IMR-90 (cell line): ENCODE measurements at regions not wholly inside any gene's neighbourhood (a gene's known extent, or its start where the extent isn't known, plus 50 kb on each side); places are given as distances from the start of the nearest gene placed in this dataset.

Experiments
- ATAC-seq: fragments of 200-7000 bp; cut with Tn5 transposase; 2 replicates; pipeline ENCODE4 v1.9.1; 2020; ENCODE audit warnings: low read depth, mild to moderate bottlenecking, moderate library complexity
- BruUV-seq: library from RNA; stranded (reverse); fragments of 400-500 nt; replicated peaks from 2 replicates; lab custom pipeline; 2021; lab: Mats Ljungman, UMichigan
- CTCF ChIA-PET: fragments of 300-600 bp; formaldehyde crosslinking; extraction: SDS; loops from one replicate; lab custom pipeline; 2021; ENCODE audit warnings: antibody characterized with exemption; lab: Yijun Ruan, JAX
- POLR2A ChIA-PET: fragments of 300-600 bp; sonication (Branson Sonifier 250); formaldehyde crosslinking; loops from one replicate; lab custom pipeline; 2022; ENCODE audit warnings: antibody characterized with exemption; ENCODE audit not compliant: unreplicated experiment; lab: Charles Lee
- DNase-seq: peaks from one replicate; pipeline ENCODE4 v3.0.0; 2013
- H2AFZ ChIP-seq: replicated peaks from 2 replicates; pipeline ENCODE3; 2013; ENCODE audit warnings: low read length, mild to moderate bottlenecking; ENCODE audit not compliant: poor library complexity
- H2AK5ac ChIP-seq: 2 replicates; pipeline ENCODE4 v1.6.1; 2013; ENCODE audit warnings: low read depth, low read length, inconsistent platforms
- H2AK9ac ChIP-seq: replicated peaks from 2 replicates; pipeline ENCODE3; 2013; ENCODE audit warnings: mild to moderate bottlenecking, low read depth, low read length, moderate library complexity; ENCODE audit not compliant: poor library complexity
- H2BK120ac ChIP-seq: 2 replicates; pipeline ENCODE4 v1.6.1; 2013; ENCODE audit warnings: low read depth, low read length, inconsistent platforms
- H2BK15ac ChIP-seq: 3 replicates; pipeline ENCODE4 v1.6.1; 2013; ENCODE audit warnings: low read depth, low read length, inconsistent platforms
- H2BK20ac ChIP-seq: 2 replicates; pipeline ENCODE4 v1.6.1; 2013; ENCODE audit warnings: low read depth, mild to moderate bottlenecking, inconsistent platforms, low read length, moderate library complexity
- H2BK5ac ChIP-seq: 2 replicates; pipeline ENCODE4 v1.6.1; 2013; ENCODE audit warnings: mild to moderate bottlenecking, low read depth, low read length, inconsistent platforms; ENCODE audit not compliant: poor library complexity, severe bottlenecking
- H3K14ac ChIP-seq: replicated peaks from 2 replicates; pipeline ENCODE4 v1.6.1; 2013; ENCODE audit warnings: low read depth, low read length, inconsistent platforms
- H3K18ac ChIP-seq: 2 replicates; pipeline ENCODE4 v1.6.1; 2013; ENCODE audit warnings: low read depth, low read length, control low read depth
- H3K23ac ChIP-seq: 2 replicates; pipeline ENCODE4 v1.6.1; 2013; ENCODE audit warnings: low read depth, low read length, inconsistent platforms
- H3K27ac ChIP-seq: 2 replicates; pipeline ENCODE4 v1.5.1; 2013; ENCODE audit warnings: mild to moderate bottlenecking, control low read depth, low read length; ENCODE audit not compliant: insufficient read depth
- H3K27me3 ChIP-seq: 2 replicates; pipeline ENCODE4 v1.6.1; 2013; ENCODE audit warnings: low read length; ENCODE audit not compliant: control insufficient read depth, insufficient read depth
- H3K36me3 ChIP-seq: 2 replicates; pipeline ENCODE4 v1.6.1; 2013; ENCODE audit warnings: low read length, mixed read lengths; ENCODE audit not compliant: control insufficient read depth, insufficient read depth
- H3K4ac ChIP-seq: 2 replicates; pipeline ENCODE4 v1.6.1; 2013; ENCODE audit warnings: low read depth, low read length, inconsistent platforms
- H3K4me1 ChIP-seq: 2 replicates; pipeline ENCODE4 v1.6.1; 2013; ENCODE audit warnings: low read length, mixed read lengths; ENCODE audit not compliant: control insufficient read depth, insufficient read depth
- H3K4me2 ChIP-seq: 2 replicates; pipeline ENCODE4 v1.6.1; 2013; ENCODE audit warnings: low read depth, mild to moderate bottlenecking, control low read depth, low read length, moderate library complexity
- H3K4me3 ChIP-seq: 2 replicates; pipeline ENCODE4 v1.5.1; 2013; ENCODE audit warnings: low read depth, mild to moderate bottlenecking, control low read depth, low read length, moderate library complexity; ENCODE audit not compliant: insufficient read depth
- H3K56ac ChIP-seq: 2 replicates; pipeline ENCODE4 v1.6.1; 2013; ENCODE audit warnings: low read length, inconsistent platforms; ENCODE audit not compliant: insufficient read depth; ENCODE audit errors: extremely low read depth
- H3K79me1 ChIP-seq, 2 experiments: 2 replicates each; pipeline ENCODE4 v1.6.1; 2013; ENCODE audit warnings: low read length in 2 of 2, inconsistent platforms in 1 of 2, low read depth in 1 of 2
- H3K9ac ChIP-seq: 2 replicates; pipeline ENCODE4 v1.6.1; 2013; ENCODE audit warnings: low read depth, low read length, control low read depth
- H3K9me1 ChIP-seq: 2 replicates; pipeline ENCODE4 v1.6.1; 2013; ENCODE audit warnings: low read length, inconsistent platforms; ENCODE audit not compliant: insufficient read depth
- H3K9me3 ChIP-seq: 2 replicates; pipeline ENCODE4 v1.6.1; 2013; ENCODE audit warnings: low read length; ENCODE audit not compliant: control insufficient read depth, insufficient read depth
- H4K20me1 ChIP-seq: 2 replicates; pipeline ENCODE4 v1.6.1; 2013; ENCODE audit warnings: low read length, inconsistent platforms; ENCODE audit not compliant: insufficient read depth
- H4K5ac ChIP-seq: 2 replicates; pipeline ENCODE4 v1.6.1; 2013; ENCODE audit warnings: mild to moderate bottlenecking, low read depth, low read length, control low read depth
- H4K8ac ChIP-seq, 2 experiments: 2 replicates each; pipeline ENCODE4 v1.6.1; 2013; ENCODE audit warnings: low read depth in 2 of 2, low read length in 2 of 2, control low read depth in 1 of 2, inconsistent platforms in 1 of 2
- H4K91ac ChIP-seq: 2 replicates; pipeline ENCODE4 v1.6.1; 2013; ENCODE audit warnings: low read depth, low read length, inconsistent platforms; ENCODE audit not compliant: insufficient read depth
- CEBPB ChIP-seq: IDR thresholded peaks from 2 replicates; pipeline ENCODE4 v1.6.1; 2012; ENCODE audit warnings: low read depth, low read length, improper control_type of control experiment
- MXI1 ChIP-seq: IDR thresholded peaks from 2 replicates; pipeline ENCODE4 v1.6.1; 2012; ENCODE audit warnings: low read depth, mild to moderate bottlenecking, low read length, moderate library complexity, borderline replicate concordance
- WGBS, 2 experiments: methylation state at CpG; one replicate each; pipeline versions ENCODE4 v1.1.5 to v1.1.7; 2013; ENCODE audit warnings: missing lambda C conversion rate in 2 of 2; ENCODE audit not compliant: insufficient read length in 1 of 2; ENCODE audit errors: extremely low coverage in 2 of 2; 5-methylcytosine and 5-hydroxymethylcytosine counted together
- dilution Hi-C: fragments of 300-500 bp; cut with HindIII; formaldehyde crosslinking; loops from one replicate; pipeline ENCODE4 v1.14.3; 2018; ENCODE audit warnings: low sequenced_read_pairs; ENCODE audit not compliant: unreplicated experiment
- in situ Hi-C: fragments of 300-500 bp; cut with MboI; formaldehyde crosslinking; loops from 3 replicates; pipeline ENCODE4 v1.14.3; 2019; ENCODE audit warnings: low sequenced_read_pairs, inconsistent platforms, mixed read lengths
- intact Hi-C: fragments of 100-400 bp; cut with micrococcal nuclease; formaldehyde crosslinking; loops from 2 replicates; pipeline ENCODE4 v1.10.0; 2022
- TF ChIP-seq, protein P1 (sequence below): fragments of 150-350 bp; IDR thresholded peaks from 2 replicates; pipeline ENCODE4 v1.6.1; 2017; ENCODE audit warnings: mild to moderate bottlenecking, antibody characterized with exemption, low read length, low read depth
- TF ChIP-seq, protein P2 (sequence below): conservative IDR thresholded peaks from 2 replicates; pipeline ENCODE4 v1.5.1; 2012; ENCODE audit warnings: mild to moderate bottlenecking, low read depth, low read length, improper control_type of control experiment

- Histone ChIP-seq H4K8ac (no peak overlapping the region; a peak in 1 of 4 replicates), H3K27me3 (0 out of 2 replicates have a peak, but pooled peaks cover 2% of the 10 kb centered on the region), H3K9me1 (peaks cover 2% of the 10 kb centered on the region; the same call in 1 of the 2 replicates), H2BK20ac (peak overlapping the region; percentile 9; the same call in 1 of the 2 replicates), H2BK15ac (no peak overlapping the region), H3K9me3 (no peaks in the 10 kb centered on the region), H2AK5ac (no peak overlapping the region; the same call in 1 of the 2 replicates), H3K14ac (0 out of 2 replicates have a peak overlapping the region, but pooled peaks have one; percentile 12), H3K56ac (no peak overlapping the region), H3K27ac (no peak overlapping the region), H3K9ac (no peak overlapping the region), H2AK9ac (no peak overlapping the region), H2BK5ac (no peak overlapping the region), H3K79me1 (no peaks in the 10 kb centered on the region), H3K4ac (peak overlapping the region; percentile 4; the same call in 1 of the 2 replicates), H2AFZ (no peak overlapping the region), H4K91ac (no peak overlapping the region), H3K18ac (no peak overlapping the region), H3K4me2 (no peak overlapping the region), H3K23ac (no peak overlapping the region), H2BK120ac (peak overlapping the region; percentile 3; the same call in 1 of the 2 replicates), H3K4me1 (peaks cover 10% of the 10 kb centered on the region), H4K20me1 (no peaks in the 10 kb centered on the region), H3K4me3 (no peak overlapping the region), H4K5ac (no peak overlapping the region), H3K36me3 (no peaks in the 10 kb centered on the region)
- TF ChIP-seq CEBPB, result no peak
- TF ChIP-seq, protein P1, sequence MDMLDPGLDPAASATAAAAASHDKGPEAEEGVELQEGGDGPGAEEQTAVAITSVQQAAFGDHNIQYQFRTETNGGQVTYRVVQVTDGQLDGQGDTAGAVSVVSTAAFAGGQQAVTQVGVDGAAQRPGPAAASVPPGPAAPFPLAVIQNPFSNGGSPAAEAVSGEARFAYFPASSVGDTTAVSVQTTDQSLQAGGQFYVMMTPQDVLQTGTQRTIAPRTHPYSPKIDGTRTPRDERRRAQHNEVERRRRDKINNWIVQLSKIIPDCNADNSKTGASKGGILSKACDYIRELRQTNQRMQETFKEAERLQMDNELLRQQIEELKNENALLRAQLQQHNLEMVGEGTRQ, result no peak
- TF ChIP-seq, protein P2, sequence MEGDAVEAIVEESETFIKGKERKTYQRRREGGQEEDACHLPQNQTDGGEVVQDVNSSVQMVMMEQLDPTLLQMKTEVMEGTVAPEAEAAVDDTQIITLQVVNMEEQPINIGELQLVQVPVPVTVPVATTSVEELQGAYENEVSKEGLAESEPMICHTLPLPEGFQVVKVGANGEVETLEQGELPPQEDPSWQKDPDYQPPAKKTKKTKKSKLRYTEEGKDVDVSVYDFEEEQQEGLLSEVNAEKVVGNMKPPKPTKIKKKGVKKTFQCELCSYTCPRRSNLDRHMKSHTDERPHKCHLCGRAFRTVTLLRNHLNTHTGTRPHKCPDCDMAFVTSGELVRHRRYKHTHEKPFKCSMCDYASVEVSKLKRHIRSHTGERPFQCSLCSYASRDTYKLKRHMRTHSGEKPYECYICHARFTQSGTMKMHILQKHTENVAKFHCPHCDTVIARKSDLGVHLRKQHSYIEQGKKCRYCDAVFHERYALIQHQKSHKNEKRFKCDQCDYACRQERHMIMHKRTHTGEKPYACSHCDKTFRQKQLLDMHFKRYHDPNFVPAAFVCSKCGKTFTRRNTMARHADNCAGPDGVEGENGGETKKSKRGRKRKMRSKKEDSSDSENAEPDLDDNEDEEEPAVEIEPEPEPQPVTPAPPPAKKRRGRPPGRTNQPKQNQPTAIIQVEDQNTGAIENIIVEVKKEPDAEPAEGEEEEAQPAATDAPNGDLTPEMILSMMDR, result no peak
- TF ChIP-seq MXI1, result no peak
- intact Hi-C loops (loop anchor here (2.0 to 10.0 kb wide), 10 partner anchors 171 to 909 kb away; partner anchors contain the start of genes KATNAL1 and USPL1), dilution Hi-C loops (no loop called here), in situ Hi-C loops (loop anchor here (10.0 to 25.0 kb wide), 3 partner anchors 311 to 904 kb away; no protein-coding TSS in a partner anchor)
- 100% methylated on average over 6 of the region's 13 CpGs; no CpG with 5 or more reads in 1 of the 2 experiments for WGBS, 2 experiments
- POLR2A ChIA-PET, result no interaction called here
- CTCF ChIA-PET, result interaction anchor here (0.9 to 1.6 kb wide), 4 partner anchors 8 to 272 kb away, joined by 3 to 9 read pairs (median 6); no protein-coding TSS in a partner anchor
- DNase-seq, result no peak
- BruUV-seq, result no TSS peak
- no peak for ATAC-seq
Measured at GRCh38 chr13:30133554-30133912, 173.8 kb downstream of the KATNAL1 start.
